Stimulated activated CD8-positive, alpha-beta memory T cell treated with anti-CD3 and anti-CD28 coated beads, Interleukin-2, amount 100 ng/mL, for 1 hour (primary cell): ENCODE measurements at regions not wholly inside any gene's neighbourhood (a gene's known extent, or its start where the extent isn't known, plus 50 kb on each side); places are given as distances from the start of the nearest gene placed in this dataset.

Experiments
- DNase-seq, 2 donors: peaks; one replicate each; pipeline ENCODE4 v3.0.0-alpha.2; 2020; ENCODE audit warnings: low read depth in 2 of 2

DNA sequence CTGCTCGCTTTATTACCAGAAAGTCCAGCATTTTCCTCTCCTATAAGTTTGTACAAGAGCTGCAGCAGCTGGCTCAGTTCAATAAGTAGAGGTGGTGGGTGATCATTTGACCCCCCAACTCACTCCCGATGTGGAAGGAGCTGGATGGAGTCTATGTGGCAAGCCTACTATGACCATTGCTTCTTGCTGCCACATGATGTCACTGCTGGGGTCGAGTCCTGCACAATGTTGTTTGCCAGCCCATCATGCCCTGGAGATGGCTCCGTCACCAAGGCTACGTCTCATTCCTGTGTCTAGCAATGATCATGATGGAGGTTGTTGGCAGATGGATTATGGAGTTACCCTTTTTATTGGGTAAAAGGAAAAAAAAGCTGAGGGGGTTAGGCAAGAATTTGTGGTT, 266.3 kb downstream of the PSAT1 start:
- no peak for DNase-seq

DNA sequence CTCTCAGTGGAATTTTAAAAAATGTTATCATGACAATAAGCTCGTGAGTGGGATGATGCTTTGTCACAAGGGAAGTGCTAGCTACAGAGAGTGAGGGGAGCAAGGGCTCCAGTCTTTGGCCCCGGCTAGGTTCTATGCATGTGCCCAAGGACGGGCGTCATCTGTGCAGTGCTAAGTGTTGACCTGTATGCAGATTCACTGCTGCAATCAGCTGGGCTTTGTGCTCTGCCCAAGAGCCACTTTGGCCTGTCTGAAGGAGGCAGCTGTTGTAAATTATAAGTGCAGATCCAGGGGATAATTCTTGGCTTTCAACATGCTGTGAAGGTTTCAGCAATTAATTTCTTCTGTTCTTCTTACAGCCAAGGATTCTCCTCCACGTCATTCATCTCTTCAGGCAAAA, 268.6 kb downstream of the PSAT1 start:
- DNase-seq: no peak

DNA sequence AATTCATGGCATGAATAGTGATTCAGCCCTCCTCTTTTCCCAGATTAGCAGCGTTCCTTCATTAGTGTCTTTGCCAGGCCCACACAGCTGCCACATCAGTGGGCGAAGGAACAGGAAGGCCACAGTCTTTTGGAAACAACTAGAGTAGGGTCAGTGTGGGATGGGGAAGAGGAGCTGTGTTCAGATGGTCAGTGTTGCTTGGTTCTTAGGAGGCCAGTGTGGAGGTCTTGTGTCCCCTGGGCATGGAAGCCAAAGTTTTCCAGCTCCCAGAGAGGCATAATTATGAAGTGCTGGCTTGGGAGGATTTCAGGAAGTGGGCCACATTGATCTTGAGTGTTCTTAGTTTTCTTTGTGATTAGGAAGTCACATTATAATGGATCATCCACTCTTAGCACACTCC, 269.6 kb downstream of the PSAT1 start:
- DNase-seq: no peak

DNA sequence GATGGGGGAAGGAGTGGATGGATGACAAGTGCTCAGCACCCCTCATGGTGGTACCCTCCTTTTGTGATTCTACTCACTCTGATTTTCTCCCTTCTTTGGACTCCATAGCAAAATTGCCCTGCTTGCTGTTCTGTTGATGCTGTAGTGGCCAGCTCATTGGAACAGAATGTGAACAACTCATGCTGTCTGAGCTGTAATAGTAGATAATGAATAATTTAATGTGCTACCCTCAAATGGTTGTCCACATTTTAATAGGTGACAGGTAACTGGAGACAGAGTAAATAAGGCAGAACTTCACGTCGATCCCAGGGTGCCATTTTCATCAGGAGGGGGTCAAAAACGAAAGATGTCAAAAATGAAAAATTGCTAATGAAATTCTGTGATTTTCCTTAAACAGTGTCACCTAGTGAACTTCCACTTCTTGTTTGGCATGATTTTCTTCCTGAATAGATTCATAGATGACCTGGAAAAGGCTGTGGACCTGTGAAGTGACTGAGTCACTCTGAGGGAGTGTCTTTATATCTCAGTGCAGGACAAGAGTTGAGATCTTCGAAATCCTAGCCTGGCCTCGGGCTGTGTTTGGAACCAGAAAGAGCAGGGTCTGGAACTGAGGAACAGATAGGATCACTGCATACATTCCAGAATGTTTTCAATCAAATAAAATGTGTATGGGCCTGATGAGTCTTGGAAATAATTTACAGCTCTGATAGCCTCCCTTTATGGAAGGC, 270.2 kb downstream of the PSAT1 start:
- DNase-seq: no peak

DNA sequence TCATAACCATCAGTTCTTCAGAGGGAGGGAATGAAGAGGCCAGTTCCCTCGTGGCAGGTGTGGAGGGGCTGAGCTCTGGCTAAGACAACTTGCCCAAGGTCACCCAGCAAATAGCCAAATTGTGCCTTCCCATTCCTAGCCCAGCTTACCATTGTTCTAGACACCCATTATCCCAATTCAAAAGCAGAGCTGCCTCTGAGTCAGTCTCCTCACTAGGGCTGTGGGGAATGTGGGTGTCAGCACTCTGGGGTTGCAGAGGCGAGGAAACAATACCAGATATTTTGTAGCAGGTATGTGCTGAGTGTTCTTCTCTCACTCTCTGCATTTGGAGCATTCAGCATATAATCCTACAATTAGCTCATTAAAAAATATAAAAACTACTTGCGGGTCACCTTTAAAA, 270.8 kb downstream of the PSAT1 start:
- DNase-seq: no peak

DNA sequence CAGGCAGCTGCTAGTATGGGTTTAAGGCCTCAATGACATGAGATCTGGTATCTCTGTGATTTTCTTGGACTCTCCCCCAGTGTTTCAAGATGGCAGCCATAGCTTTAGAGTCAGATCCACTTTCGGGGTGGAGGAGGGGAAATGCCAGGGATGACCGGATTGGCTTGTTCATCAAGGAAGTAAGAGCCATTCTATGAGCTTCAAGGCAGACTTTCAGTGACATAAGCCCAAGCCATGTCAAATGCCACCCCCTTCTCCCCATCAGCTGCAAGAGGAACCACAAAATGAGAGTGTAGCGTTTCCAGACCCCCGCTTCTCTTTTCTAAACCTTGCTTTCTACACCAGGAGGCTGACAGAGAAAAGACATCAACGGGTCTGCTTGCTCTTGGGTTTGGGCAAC, 271.8 kb downstream of the PSAT1 start:
- DNase-seq: no peak

DNA sequence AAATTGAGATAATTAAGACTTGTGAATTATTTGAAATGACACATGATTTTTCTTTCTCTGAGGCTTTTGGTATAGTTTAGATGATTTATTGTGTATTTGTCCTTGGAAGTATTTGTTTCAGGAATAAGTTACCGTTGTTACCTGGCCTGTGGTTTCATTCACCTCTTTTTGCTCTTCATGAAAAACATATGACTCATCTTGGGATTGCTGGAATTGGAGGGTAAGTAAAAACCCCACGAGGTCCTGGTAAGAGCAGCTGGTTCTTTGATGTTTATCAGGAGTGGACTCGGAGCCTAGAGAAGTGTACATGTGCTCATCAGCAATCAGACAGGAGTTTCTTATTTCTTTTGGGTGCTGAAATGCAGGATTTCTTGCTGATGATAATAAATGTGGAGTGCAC, 275.3 kb downstream of the PSAT1 start:
- DNase-seq: no peak

DNA sequence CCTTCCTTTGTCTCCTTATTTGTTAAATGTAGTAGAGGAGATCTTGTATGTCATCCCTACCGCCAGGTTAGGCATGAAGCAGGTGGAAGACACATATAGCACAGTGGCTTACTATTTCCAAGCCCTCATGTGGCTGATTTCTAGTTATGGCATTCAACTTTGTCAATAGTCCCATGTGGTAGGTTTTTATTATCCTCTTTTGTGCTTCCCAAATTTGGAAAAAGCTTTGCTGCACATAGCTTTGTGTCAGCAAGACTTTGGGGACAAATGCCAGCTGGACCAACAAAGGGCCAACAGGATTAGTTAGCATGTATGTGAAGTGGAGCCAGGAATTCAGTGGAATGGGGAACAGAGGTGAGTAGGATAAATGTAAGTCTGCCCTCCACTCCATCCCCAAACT, 276.3 kb downstream of the PSAT1 start:
- DNase-seq: no peak

DNA sequence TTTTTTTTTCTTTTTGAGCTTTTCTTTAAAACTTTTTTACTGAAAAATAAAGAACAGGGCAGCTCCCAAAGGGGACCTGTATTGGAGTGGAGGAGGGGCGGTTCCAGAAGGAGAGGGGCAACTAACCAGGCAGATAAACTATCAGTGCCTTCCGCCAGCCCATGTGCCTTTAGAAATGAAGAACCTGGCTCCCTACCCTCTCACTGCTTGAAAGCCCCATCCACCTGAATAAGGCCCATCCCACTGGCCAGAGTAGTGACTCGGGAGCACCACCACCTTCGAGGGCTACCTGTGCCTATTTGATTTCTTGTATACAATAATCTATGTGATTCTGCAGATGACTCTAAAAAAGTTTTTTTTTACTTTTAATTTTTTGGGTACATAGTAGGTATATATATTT, 276.7 kb downstream of the PSAT1 start:
- no peak for DNase-seq

DNA sequence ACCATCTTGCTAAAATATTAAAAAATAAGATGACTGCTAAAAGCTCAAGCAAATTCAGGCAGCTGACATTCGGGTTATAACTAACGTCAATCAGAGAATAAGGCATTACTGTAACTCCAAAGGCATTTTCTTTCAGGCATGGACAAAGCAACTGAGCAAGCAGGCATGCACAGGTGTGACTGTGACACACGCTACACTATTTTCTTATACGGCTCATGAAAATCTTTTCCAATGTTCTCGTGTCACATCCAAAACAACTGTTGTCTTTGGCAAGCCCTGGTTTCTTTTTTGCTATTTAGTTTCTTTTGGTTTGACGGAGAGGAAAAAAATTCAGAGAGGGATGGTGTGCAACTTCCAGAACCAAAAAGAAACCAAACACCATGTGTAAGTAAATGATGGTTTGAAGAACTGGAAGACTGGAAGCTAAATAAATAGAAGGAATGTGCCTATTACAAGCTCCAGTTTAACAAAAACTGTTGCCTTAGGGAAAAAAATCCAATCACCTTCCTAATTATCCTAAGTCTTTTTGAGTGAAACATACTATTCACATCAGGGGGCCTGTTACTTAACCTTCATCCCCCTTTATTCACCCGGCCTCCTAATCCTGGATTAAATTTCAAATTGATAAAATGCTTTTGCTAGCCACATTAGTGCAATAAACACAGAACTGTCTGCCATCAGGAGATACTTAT, 277.6 kb downstream of the PSAT1 start:
- no peak for DNase-seq

DNA sequence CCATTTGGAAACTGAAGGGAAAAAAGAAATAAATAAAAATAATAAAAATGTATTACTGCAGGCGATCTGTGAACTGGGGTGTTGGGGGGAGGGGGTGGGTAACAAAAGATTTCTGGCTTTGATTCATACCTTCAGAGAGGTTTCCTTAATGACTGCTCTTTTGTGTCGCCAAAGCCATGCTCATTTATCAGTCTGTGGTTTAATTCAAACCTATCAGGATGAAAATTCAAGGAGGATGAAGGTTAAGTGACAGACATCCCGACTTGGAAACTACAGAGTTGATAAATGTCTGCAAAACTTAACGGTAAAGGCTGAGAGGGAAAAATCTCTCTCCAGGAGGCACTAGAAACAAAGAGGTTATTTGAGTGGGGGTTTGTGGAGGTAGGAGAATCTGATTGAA, 278.2 kb downstream of the PSAT1 start:
- DNase-seq: no peak

DNA sequence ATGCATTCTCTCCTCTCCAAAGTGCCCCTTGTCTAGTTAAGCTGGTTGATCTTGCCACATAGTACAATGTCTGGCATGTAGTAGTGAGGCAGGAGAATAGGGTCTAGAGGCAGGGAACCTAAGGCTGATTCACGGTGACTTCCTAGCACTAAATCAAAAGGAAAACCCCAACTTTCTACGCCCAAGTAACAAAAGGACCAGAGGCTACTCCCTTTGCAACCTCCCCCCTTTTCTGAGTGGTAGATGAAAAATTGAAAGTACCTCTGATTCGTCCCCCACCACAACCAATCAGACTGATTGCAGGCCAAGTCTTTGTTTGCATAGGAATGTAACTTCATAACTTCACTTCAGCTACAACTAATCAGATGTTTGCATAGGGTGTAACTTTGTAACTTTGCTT, 278.8 kb downstream of the PSAT1 start:
- DNase-seq: no peak

DNA sequence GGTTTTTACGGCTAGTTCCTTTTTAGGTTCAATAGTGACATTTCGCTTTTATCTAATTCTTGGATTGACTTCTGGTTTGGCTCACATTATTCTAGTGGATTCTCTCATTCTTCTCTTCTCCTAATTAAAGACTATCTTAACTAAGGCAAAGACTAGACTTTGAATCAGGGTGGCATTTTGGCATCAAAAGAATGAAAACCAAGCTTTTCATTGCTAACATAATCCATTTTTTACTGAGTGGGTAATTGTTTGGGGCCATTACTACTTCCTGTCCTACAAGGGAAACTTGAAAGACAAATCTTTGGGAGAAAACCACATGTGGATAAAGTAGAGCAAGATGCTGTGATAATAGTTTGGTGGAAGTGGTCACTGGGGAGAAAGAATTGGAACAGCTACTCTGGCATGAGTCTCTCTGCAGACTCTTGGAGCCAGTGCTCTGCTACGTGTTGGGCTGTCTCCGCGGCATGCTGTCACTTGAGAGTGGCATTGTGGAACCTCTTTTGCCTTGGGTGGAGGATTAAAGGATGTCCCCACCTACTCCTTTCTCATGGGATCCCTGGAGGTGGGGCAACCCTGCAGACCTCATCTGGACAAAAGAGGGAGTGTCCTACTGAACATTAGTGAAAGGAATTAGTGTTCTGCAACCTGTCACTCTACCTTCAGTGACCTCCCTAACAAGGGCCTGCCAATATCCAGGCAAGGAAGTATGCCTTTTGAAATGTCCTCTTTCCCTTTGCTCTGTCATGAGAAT, 280.4 kb downstream of the PSAT1 start:
- no peak for DNase-seq

DNA sequence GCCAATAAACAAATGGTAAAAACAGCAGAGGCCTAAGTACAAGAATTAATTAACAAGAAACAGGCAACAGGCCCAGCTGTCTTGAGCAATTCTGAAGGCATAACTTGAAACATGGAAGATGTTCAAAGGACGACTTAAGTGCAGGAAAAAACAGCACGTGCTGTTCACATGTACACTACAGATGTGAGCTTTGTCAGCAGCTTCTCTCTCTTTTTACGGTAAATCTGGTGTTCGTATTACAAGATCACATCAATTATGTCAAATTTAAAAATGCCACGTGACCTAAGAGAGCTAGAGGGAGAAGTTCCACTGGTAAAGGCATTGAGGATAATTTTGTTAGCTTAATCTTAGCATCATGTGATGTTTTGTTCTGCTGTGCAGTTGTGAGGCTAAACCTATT, 281.1 kb downstream of the PSAT1 start:
- no peak for DNase-seq

DNA sequence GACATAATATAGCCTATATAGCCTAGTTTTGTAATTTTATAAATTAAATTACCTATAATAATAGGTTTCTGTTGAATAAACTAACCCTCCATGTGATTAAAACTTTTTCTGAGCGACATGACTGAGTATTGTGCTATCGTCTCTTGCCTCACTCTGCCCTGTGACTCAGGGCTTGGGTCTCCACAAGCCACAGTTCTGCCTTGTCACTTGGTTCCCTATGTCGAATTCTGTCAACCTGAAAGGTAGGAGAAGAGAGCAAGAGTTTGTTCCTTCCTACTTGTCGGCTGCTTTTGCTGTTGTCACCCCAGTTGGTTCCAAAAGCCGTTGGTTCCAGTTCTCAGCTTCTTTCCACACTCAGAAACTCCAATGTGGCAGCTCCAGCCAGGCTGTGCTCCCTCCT, 285.9 kb downstream of the PSAT1 start:
- DNase-seq: no peak

DNA sequence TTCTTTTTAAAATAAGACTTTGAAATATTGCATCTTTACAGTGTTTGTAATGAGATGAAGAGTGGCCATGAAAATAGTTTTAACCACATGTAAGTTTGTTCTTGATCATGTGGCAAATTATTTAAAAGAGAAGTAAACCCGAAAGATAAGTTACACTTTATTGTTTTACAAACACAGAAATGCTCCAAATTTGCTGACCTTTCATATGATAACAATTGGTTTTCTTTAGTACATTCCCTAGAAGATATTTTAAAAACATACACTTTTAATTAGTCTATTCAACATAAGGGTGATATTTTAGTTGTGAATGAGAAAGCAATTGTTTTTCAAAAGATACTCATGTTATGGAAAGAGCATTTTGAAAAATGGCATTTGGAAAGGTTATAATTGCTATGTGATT, 287.7 kb downstream of the PSAT1 start:
- no peak for DNase-seq

DNA sequence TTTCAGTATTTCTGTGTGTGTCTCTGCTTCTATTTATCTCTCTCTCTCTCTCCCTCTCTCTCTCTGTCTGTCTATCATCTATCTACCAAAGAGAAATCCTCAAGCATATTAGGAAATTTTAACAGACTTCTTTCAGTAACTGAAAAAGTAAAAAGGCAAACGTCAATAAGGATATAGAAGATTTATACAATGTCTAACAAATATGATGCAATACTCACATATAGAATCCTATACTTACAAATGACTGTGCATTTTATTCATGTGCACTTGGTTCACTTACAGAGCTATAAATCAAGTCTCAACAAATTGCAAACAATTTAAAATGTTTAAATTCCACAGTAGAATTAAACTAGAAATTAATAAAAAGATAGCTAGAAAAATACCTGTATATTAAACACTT, 289.0 kb downstream of the PSAT1 start:
- DNase-seq: no peak

DNA sequence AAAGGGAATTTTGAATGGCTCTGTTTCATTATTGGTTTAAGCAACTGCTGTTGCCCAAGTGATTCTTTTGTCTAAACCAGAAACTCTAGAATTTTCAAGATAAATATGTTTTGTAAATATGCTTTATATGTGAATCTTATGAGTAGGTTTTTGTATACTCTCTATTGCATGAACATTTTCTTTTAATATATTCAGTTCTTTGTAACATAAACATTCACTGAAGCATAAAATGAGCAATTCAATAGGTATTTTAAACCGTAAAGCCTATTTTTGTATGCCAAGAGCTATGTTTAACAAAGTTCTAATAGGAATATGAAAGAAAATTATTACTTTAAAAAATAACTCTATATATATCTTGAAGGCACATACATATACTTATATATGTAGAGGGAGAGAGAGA, 293.1 kb downstream of the PSAT1 start:
- no peak for DNase-seq

DNA sequence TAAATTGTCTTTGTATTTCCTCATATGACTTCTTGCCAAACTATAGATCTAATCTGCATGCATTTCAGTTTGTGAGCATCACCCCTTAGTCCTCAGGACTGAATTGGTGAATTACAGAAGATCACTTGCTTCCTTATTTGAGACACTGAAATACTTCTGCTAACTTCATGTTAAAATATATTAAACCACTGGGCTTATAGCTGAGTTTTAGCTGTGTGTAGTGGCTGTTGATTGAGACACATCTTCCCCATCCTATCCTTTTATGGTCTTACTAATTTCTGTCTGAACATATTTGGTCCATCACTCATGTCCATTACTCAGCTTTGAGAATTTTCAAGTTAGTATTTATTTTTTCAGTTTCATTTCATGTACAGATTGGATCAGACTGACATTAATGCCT, 295.9 kb downstream of the PSAT1 start:
- DNase-seq: no peak

DNA sequence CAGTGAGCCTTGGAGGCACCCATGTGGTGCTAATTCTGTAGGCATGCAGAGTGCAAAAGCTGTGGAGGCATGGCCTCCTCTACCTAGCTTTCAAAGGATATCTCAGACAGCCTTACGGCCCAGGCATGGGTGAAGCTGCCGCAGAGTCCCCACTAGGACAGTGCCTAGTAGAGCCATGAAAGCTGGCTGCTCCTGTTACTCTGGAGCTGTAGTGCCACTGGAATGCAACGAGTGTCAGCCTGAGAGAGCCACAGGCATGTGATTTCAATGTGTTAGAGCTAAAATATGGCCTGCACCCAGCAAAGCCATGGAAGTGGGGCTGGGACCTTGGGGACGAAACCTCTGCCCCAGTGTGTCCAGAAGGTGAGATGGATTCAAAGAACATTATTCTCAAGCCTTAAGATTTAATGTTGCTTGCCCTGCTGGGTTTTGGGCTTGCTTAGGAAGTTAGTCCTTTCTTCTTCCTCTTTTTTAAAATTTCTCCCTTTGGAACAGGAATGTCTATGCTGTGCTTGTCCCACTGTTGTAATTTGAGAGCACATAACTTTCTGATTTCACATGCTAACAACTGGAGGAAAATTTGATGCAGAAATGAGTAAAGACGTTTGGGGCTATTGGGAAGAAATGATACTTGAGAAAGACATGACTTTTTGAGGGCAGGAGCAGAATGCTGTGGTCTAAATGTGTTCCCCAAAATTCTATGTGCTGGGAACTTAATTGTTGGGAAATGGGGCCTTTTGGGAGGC, 298.4 kb downstream of the PSAT1 start:
- DNase-seq: no peak

DNA sequence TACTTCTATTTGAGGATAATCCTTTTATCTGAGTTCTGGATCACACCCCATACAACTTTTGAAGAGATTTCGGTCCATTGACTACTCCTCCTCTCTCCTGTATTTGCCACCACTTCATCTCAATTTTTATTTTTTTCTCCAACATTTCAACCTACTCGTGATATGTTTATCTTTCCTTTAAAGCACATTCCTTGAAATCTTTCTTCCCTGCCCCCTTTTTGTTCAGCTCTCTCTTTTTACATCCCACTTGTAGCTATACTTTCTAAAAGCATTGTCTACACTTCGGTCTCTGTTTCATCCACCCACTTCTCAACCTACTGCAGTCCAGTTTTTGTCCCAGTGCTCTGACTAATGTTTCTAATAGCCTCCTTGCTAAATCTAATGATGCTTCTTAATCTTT, 299.4 kb downstream of the PSAT1 start:
- DNase-seq: no peak

DNA sequence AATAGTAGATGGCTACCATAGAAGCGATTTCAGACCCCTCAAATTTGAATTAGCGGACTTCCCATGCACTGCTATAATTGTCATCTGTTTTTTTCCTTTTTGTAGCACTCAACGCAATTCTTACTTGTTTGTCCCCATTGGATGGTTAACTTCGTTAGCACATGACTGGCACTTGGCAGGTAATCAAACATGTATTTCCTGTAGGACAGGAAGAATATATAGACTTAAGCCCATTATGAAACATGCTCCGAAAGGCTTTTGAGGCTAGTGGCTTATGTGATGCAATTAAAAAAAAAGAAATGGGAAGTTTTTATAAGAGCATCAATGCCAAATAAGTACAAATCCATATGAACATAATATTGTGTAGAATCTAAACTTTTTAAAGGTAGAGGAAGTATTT, 301.2 kb downstream of the PSAT1 start:
- DNase-seq: no peak
